T47D (cell line): ENCODE measurements at regions not wholly inside any gene's neighbourhood (a gene's known extent, or its start where the extent isn't known, plus 50 kb on each side); places are given as distances from the start of the nearest gene placed in this dataset.

Experiments
- DNase-seq, 2 experiments: peaks; one replicate each; pipeline versions ENCODE4 v3.0.0 to v3.0.0-alpha.2; 2011 to 2012; ENCODE audit warnings: low read depth in 1 of 2, low spot score in 1 of 2
- JUND ChIP-seq: IDR thresholded peaks from 2 replicates; pipeline ENCODE4 v1.6.1; 2012; ENCODE audit warnings: low read depth
- in situ Hi-C: cut with HindIII; loops from 2 replicates; pipeline ENCODE4 v1.10.0; 2016; ENCODE audit warnings: low sequenced_read_pairs, low pct_unique_long_range_greater_than_20kb

DNA sequence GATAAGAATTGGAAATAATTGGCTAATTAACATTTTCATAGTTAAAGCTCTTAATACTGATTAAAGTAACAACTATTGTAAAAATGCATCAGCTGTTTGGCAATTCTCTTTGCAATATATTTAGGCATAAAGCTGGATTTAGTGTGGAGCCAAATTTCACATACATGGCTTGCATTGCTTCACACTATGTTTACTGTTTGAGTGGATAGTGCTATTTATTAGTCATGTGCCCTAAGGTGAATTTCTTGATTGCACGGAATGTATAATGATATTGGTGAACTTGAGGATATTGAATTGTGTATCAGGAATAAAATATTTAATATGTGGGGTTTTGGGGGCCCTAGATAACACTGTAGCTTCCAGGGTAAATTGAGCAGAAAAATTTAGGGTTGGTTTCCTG lies 100.9 kb downstream of the AASDHPPT start:
- no peak for DNase-seq
- in situ Hi-C loops, result no loop called here
- TF ChIP-seq JUND, result 0 out of 2 replicates have a peak, but pooled peaks have one; percentile 28

DNA sequence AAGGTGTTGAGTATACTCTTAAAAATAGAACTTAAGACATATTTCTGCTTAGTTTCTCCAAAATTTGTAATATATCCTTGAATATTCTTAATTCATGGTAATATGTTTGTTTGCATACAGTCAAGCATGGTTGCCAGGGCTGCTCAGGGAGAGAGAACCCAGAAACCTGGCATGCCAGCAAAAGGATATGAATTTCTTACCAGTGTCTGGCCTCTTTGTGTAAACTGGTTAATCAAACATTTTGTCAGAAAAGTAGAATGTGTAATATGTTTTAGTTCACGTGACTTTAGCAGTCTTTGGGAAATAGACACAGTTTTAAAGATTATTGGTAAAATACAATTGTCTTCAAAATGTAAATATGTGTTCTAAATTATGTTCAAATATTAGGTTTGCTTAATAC lies 101.6 kb downstream of the AASDHPPT start:
- in situ Hi-C loops, result no loop called here
- DNase-seq, result peak in 1 of 2 experiments; percentile 76
- no peak for TF ChIP-seq JUND

DNA sequence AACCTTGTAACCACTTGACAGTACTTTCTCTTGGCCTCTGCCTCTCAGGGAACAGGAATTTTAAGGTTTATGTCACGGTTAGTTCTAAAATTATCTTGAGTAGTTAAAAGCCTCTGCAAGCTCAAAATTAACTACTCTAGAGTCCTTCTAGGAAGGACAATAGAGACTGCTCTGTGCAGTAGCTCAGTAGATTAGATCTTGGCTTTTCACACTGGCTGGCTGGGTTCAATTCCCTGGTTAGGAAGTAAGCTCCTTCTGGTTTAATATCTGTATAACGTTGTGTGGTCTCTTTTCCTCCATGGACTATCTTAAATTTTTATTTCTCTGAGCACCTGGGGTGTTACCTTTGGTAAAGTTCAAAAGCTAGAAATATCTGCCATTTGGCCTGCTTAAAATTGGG lies 109.2 kb downstream of the AASDHPPT start:
- in situ Hi-C loops, result no loop called here
- DNase-seq, result no peak
- TF ChIP-seq JUND, result no peak

DNA sequence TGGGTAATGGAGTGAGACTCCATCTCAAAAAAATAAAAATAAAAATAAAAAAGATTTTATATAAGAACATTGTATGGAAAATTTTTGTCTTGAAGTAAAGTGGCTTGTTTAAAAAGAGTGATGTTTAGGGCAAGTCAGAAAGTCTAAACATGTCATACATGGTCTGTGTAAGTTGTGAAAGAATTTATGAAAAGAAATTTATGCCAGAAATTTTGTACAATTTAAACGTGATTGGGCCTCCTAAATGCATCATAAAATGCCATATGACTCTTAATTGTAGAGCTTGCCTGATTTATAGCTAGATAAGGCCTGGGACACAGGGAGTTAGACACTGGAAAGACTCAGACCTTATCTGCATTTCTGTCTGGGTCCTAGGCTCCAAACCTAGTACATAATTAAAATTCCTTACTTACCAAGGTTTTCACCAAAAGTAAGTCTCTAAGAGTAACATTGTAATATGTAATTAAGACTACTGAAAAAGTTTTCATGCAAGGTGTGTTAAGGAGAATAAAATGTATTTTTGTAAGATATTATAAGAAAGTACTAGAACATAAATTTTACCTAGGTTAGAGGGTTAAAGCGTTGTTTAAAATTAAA lies 110.5 kb downstream of the AASDHPPT start:
- in situ Hi-C loops, result no loop called here
- TF ChIP-seq JUND, result no peak
- no peak for DNase-seq

DNA sequence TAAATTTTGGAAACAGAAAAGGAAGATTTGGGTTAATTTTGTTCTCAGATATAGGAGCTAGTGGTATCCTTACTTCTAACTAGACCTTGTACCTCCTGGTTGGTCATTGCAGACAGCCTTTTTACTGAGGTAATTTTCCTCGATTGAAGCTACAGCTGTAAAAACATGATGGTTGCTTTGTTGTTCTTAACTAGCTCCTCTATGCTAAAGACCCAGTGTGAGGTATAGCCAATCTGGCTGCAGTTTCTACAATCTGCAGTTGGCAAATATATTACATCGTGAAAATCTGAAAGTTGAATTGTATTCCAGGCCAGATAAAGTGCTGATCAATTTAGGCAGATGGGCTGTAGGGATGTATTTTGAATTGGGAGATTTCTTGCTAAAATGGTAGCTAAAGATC lies 116.5 kb downstream of the AASDHPPT start:
- no peak for TF ChIP-seq JUND
- DNase-seq, result no peak
- in situ Hi-C loops, result no loop called here

DNA sequence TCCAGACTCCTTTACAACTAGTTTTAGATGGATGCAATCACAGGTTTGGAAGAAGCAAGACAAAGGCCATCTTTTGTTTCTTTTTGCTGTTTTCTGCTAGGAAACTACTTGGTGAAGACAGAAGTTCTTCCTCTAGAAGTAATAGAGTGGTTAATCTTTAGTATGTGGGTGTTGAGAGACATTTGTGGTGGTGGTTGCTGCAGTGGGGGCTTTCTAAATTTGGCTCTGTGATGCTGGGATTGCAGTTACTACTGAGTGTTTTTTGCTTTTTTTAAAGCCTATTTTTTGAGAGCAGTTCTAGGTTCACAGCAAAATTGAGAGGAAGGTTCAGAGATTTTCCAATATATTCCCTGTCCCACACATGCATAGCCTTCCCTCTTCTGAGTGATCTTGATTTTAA lies 120.0 kb downstream of the AASDHPPT start:
- no peak for DNase-seq
- no peak for TF ChIP-seq JUND
- in situ Hi-C loops, result no loop called here

DNA sequence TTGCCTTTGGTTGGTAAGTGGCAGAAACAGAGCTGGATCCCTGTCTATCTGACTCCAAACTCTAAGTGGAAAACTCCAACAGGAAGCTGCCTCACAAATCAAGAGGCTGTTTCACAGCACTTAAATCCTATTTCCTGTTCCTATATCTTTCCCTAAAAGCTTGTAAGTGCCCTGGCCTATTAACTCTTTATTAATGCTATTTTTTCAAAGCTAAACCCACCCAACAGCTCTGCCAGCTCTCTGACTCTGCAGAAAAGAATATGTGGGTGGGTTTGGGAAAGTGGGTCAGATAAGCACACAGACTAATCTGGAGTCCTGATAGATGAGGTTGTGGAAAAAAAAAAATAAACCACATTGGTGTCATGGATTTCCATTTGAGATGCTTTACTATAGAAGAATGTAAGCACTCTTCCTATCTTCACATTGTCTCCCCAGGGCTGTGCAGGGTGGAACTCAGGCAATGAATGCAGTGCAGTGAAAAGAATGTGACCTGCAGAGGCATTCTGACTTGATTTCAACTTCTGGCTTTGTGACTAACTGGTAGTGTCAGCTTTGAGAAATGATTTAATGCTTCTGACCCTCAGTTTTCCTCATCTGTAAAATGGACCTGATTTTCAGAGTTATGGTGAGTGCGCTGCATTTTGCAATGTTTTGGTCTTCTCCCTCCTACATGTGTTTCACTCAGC lies 125.6 kb downstream of the AASDHPPT start:
- in situ Hi-C loops, result no loop called here
- no peak for DNase-seq
- TF ChIP-seq JUND, result no peak

DNA sequence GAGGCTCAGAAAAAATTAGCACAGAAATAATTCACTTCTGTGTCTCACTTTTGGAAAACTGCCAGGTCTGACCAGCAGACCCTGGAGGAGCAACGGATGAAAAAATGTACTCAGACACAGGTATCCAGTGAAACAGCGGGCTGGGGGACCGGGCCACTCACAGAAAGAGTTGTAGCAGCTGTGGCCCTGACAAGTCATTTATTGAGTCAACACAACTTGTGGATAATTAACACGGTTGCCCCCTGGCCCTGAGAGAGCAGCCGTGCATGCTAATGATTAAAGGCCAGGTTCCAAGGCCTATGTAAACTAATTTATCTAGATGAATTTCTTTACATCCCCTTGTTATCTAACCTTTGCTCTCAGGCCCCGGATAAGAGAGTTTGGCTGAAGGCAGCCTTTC lies 131.3 kb downstream of the AASDHPPT start:
- no peak for DNase-seq
- in situ Hi-C loops, result no loop called here
- no peak for TF ChIP-seq JUND

DNA sequence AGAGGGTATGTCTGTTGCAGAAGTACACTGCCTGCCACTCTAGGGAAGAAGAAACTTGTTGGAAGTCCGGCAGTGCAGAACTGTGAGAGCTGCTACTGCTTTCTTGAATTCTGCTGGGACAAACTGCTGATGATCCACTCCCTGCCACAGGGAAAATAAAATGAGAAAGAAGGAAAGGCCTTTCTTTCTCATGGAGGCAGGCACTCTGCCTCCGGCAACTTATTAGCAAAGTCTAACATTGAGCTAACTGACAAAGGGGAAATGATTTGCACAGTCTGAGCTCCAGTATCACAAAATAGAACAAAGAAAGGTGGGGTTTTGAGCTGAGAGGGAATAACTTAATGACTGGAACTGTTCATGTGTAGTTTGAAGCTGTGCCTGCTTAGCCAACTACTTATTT lies 134.6 kb downstream of the AASDHPPT start:
- DNase-seq, result no peak
- in situ Hi-C loops, result no loop called here
- no peak for TF ChIP-seq JUND

DNA sequence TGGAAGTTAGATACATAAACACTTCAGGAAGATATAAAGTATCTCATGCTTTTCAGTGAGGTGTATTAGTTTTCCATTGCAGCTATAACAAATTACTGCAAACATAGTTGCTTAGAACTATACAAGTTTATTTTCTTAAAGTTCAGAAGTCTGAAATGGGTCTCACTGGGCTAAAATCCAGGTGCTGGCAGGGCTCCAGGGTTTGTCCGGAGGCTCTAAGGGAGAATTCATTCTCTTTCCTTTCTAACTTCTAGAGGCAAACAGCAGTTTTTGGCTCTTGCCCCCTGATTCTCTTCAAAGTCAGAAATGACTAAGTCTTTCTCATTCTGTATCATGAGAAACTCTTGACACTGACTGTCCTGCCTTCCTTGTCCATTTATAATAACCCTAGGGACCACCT lies 138.8 kb downstream of the AASDHPPT start:
- in situ Hi-C loops, result no loop called here
- DNase-seq, result no peak
- TF ChIP-seq JUND, result no peak

DNA sequence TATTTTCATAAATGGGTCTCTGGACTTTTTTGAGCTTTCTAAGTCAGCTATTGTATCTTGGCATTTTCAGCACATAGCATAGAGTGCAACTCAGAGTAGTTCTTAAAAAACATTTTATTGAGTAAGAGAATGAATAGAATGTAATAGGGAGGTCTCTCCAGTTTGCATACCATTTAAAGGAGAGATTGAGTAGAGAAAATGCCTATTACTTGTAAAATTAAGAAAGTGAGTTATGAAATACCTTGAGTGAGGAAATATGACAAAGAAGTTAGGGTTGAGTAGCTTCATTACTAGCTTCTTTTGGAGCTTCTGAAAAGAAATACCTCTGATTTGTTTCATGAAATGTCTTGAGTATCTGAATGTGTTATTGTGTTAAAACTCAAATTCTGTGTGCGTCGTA lies 140.0 kb downstream of the AASDHPPT start:
- DNase-seq, result no peak
- in situ Hi-C loops, result no loop called here
- no peak for TF ChIP-seq JUND

DNA sequence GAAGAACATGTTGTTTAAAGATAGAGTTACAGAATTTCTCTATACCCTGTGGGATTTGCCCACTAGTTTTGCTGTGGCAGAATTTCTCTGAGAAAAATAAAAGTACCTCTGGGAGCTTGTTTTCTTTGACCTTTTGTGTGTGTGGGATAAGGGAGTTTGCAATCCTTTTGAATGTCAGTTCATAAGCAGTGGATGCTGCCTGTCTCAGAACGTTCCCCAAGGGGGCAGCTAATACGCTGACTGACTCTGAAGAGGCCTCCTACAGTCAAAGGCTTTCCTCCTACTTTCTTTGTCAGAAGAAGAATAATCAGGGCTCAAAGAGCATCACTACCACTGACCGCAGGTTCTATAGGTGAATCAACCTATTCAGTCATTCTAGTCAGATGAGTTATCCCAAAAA lies 140.6 kb downstream of the AASDHPPT start:
- no peak for TF ChIP-seq JUND
- DNase-seq, result no peak
- in situ Hi-C loops, result no loop called here

DNA sequence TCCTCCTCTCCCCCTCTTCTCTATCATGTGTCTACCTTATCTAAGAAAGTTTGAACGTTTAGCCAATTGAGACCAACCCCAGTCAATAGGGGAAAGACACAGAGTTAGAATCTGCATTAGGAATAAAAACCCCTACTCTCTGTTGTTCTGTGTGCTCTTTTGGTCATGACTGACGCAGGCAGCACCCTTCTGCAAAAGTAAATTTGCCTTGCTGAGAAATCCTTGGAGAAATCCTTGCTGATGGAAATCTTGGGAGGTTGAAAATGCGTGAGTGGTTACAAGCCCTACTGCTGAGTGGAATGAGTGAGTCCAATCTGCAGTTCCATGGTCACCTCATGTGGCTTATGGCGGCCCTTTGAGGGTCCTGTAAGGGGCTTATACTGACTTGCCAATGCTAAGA lies 145.2 kb downstream of the AASDHPPT start:
- TF ChIP-seq JUND, result no peak
- in situ Hi-C loops, result no loop called here
- no peak for DNase-seq

DNA sequence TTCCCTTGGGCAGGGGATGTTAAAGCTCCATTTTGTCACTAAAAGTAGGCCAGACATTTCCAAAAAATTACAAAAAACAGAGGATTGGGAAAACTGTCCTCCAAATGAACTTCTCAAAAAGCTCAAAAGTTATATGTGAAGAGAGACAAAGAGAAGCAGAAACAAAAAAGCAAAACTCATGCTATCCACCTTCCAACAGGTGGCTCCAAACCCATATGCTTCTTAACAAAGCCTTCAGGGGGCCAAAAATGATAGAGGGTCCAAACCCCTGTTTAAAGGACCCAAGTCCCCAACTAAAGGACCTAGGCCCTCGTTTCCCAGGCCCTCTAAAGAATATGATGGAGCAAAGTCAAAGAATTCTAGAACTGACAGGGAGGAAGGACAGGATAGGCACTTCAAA lies 146.7 kb downstream of the AASDHPPT start:
- no peak for DNase-seq
- in situ Hi-C loops, result no loop called here
- no peak for TF ChIP-seq JUND
